Omental fat pad (tissue), 3 donors: ENCODE measurements at regions not wholly inside any gene's neighbourhood (a gene's known extent, or its start where the extent isn't known, plus 50 kb on each side); places are given as distances from the start of the nearest gene placed in this dataset.

Experiments
- ATAC-seq: fragments of 150-250 bp; one replicate; pipeline ENCODE4 v1.9.1; 2016; ENCODE audit warnings: mild to moderate bottlenecking, moderate library complexity; ENCODE audit not compliant: low FRiP score
- DNase-seq: peaks from one replicate; pipeline ENCODE4 v3.0.0-alpha.2; 2019; ENCODE audit warnings: low spot score
- CTCF ChIP-seq, 3 donors: fragments of 450-650 bp; IDR thresholded peaks; one replicate each; pipeline ENCODE4 v1.5.1; 2016 to 2017; ENCODE audit warnings: antibody characterized with exemption in 3 of 3, mild to moderate bottlenecking in 3 of 3, moderate library complexity in 2 of 3

DNA sequence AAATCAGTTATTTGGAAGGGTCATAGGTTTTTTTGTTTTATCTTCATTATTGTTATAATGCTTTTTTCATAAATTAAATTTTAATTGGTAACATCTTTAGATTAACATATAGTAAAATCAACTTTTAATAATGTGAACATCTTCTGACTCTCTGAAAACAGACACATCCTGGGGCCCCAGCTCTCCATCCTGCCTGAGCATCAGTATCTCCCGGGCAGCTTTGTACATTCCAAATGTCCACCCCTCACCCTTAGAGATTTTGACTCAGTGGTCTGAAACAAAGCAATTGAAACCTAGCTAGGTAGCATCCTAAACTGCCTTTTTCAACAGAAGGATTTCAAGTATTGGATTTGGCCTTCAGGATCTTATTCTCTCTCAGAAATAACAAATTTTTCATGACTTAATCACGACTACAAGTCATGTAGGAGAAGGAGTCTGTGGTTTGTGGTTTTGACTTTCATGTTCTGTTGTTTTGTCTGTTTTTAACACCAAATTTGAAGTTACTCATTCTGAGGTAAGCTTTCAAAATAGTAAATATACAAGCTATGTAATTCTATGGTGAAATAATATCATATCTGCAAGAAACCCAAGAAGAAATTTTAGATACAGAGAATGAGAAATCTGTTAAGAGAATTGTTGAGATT, 147.3 kb upstream of the UBE2E2 start:
- no peak for DNase-seq
- no peak for ATAC-seq
- no peak for TF ChIP-seq CTCF (IDR thresholded peaks at IDR 0.05)

GRCh38 chr3:23062582-23062981, 140.5 kb upstream of the UBE2E2 start:
- ATAC-seq = no peak
- TF ChIP-seq CTCF (IDR thresholded peaks at IDR 0.05) = no peak
- DNase-seq = no peak

- ATAC-seq (no peak), DNase-seq (no peak)
- no peak for TF ChIP-seq CTCF (IDR thresholded peaks at IDR 0.05)
Observed at GRCh38 chr3:23062982-23063381, 140.1 kb upstream of the UBE2E2 start.

DNA sequence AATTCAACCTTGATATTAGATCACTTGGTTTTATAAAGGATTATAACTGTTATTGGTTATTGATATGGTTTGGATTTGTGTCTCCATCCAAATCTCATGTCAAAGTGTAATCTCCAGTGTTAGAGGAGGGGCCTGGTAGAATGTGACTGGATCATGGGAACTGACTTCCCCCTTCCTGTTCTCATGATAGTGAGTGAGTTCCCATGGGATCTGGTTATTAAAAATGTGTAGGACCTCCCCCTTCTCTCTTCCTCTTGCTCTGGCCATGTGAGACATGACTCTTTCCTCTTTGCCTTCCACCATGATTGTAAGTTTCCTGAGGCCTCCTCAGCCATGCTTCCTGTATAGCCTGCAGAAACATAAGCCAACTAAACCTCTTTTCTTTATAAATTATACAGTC, 136.0 kb upstream of the UBE2E2 start:
- TF ChIP-seq CTCF (IDR thresholded peaks at IDR 0.05) = no peak
- DNase-seq (no peak), ATAC-seq (no peak)

DNA sequence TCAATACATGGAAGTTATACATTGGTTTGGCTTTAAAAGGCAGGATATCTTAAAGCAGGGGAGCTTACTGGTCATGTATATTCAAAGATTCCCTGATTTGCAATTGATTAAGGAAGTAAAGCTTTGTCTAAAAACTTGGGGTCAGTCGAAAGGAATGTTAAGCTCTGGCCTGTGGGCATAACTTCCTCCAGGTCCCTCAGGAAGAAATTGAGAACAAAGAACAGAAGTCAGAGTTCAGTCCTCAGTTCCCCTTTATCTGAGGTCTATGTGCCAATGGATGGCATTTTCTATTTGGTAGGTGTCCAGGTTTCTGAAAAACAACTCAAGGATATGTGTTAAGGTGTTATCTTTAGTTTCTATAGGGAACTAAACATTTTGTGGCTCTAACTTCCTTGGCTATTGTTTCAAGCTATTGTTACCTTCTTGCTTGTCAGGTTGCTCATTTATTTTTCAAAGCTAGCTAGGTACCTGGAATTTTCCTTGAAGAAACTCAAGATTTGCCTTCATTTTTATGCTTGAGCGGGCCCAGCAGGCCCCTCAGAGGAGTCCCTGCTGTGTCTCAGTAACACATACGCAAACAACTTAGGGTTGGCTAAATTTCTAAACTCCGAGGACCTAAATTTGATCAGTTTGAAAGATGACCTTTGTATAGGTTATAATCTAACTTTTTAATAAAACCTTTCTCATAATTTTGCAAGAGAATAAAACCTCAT, 135.0 kb upstream of the UBE2E2 start:
- no peak for TF ChIP-seq CTCF (IDR thresholded peaks at IDR 0.05)
- ATAC-seq = no peak
- no peak for DNase-seq

DNA sequence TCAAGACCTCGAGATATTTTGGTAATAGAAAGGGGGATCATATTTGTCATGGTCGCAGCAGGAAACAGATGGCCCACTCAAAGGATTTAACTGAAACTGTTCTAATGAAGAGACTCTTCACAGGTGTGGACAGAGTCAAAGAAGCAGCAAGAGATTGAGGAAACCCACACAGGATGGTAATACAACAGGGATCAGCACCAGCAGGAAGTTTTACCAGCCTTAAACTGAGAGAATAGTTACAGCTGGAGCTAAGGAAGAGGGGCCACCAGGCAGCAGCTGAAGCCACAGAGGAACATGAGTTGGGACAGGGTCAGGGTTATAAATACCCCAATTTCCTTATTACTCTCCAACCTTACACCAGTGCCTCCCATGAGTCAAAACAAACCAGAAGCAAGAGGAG, 131.8 kb upstream of the UBE2E2 start:
- no peak for TF ChIP-seq CTCF (IDR thresholded peaks at IDR 0.05)
- ATAC-seq = no peak
- DNase-seq = no peak

DNA sequence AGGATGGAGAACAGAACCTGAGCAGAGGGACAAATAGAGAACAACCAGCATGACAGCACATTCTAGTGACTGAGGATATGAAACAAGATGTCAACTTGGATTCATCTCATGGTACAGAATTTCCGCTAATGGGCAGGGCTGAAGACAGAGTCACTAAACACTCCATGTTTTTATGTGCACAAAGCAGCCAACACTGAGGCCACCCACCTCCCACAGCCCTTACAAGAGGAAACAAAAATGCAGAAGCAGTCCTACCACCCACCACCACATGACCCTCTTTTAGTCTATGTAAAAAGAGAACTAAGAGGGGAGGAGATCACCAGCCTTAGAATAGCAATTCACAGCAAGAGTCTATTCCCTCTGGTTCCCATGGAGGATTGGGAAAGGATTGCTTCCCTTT, 131.4 kb upstream of the UBE2E2 start:
- TF ChIP-seq CTCF (IDR thresholded peaks at IDR 0.05) = no peak
- DNase-seq = no peak
- ATAC-seq = no peak
